ENCODE measurements at regions not wholly inside any gene's neighbourhood (a gene's known extent, or its start where the extent isn't known, plus 50 kb on each side); places are given as distances from the start of the nearest gene placed in this dataset.

- ChIA-PET POLR2A (no interaction called here), CTCF (no interaction called here)
- Mint-ChIP-seq H3K9me3 (ENCODE audit: unreplicated experiment) (peaks cover 12% of the 10 kb centered on the region), H3K36me3 (ENCODE audit: insufficient read depth, unreplicated experiment) (peaks cover 9% of the 10 kb centered on the region), H3K4me1 (ENCODE audit: low read depth, unreplicated experiment) (no peaks in the 10 kb centered on the region), H3K4me3 (ENCODE audit: unreplicated experiment) (no peak overlapping the region), H3K27ac (ENCODE audit: unreplicated experiment) (no peak overlapping the region), H3K27me3 (ENCODE audit: insufficient read depth, unreplicated experiment) (no peaks in the 10 kb centered on the region)
- BruUV-seq (replicated peaks): no TSS peak
- Histone ChIP-seq H3K9me3 (no peaks in the 10 kb centered on the region; the same call in none of the 2 replicates), H3K4me1 (no peaks in the 10 kb centered on the region), H3K4me3 (ENCODE audit: low read depth, low read length) (no peak overlapping the region), H3K36me3 (ENCODE audit: control insufficient read depth, insufficient read depth, low read length) (no peaks in the 10 kb centered on the region), H3K27me3 (replicated peaks; ENCODE audit: control insufficient read depth, insufficient read depth, low read length) (no peaks in the 10 kb centered on the region)
- TF ChIP-seq, protein P1, sequence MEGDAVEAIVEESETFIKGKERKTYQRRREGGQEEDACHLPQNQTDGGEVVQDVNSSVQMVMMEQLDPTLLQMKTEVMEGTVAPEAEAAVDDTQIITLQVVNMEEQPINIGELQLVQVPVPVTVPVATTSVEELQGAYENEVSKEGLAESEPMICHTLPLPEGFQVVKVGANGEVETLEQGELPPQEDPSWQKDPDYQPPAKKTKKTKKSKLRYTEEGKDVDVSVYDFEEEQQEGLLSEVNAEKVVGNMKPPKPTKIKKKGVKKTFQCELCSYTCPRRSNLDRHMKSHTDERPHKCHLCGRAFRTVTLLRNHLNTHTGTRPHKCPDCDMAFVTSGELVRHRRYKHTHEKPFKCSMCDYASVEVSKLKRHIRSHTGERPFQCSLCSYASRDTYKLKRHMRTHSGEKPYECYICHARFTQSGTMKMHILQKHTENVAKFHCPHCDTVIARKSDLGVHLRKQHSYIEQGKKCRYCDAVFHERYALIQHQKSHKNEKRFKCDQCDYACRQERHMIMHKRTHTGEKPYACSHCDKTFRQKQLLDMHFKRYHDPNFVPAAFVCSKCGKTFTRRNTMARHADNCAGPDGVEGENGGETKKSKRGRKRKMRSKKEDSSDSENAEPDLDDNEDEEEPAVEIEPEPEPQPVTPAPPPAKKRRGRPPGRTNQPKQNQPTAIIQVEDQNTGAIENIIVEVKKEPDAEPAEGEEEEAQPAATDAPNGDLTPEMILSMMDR (IDR thresholded peaks at IDR 0.05; ENCODE audit: insufficient read depth in 1 of 2, low read depth in 1 of 2, low read length in 1 of 2, severe bottlenecking in 1 of 2, unreplicated experiment in 1 of 2): no peak
- intact Hi-C loops (cut with micrococcal nuclease; ENCODE audit: unreplicated experiment): no loop called here
- DNase-seq: no peak
Observed at GRCh38 chr4:74590476-74590875, 145.5 kb downstream of the AREG start.

- Histone ChIP-seq H3K27me3 (replicated peaks; ENCODE audit: control insufficient read depth, insufficient read depth, low read length) (no peaks in the 10 kb centered on the region), H3K36me3 (ENCODE audit: control insufficient read depth, insufficient read depth, low read length) (no peaks in the 10 kb centered on the region), H3K4me3 (ENCODE audit: low read depth, low read length) (no peak overlapping the region), H3K4me1 (peaks cover 7% of the 10 kb centered on the region; the same call in 1 of the 2 replicates), H3K9me3 (peaks cover 18% of the 10 kb centered on the region)
- no peak overlapping the region for H3K27ac Mint-ChIP-seq (ENCODE audit: unreplicated experiment)
- TF ChIP-seq, protein P1 (IDR thresholded peaks at IDR 0.05; ENCODE audit: insufficient read depth in 1 of 2, low read depth in 1 of 2, low read length in 1 of 2, severe bottlenecking in 1 of 2, unreplicated experiment in 1 of 2): no peak
- POLR2A ChIA-PET: no interaction called here
- CTCF ChIA-PET: no interaction called here
- H3K9me3 Mint-ChIP-seq (ENCODE audit: unreplicated experiment): peaks cover 23% of the 10 kb centered on the region
- H3K36me3 Mint-ChIP-seq (ENCODE audit: insufficient read depth, unreplicated experiment): no peaks in the 10 kb centered on the region
- DNase-seq: no peak
- intact Hi-C loops (cut with micrococcal nuclease; ENCODE audit: unreplicated experiment): no loop called here
- no TSS peak for BruUV-seq (replicated peaks)
- no peak overlapping the region for H3K4me3 Mint-ChIP-seq (ENCODE audit: unreplicated experiment)
- no peaks in the 10 kb centered on the region for H3K4me1 Mint-ChIP-seq (ENCODE audit: low read depth, unreplicated experiment)
- no peaks in the 10 kb centered on the region for H3K27me3 Mint-ChIP-seq (ENCODE audit: insufficient read depth, unreplicated experiment)
Observed at GRCh38 chr4:74598611-74599325, 153.8 kb downstream of the AREG start.

- H3K36me3 Mint-ChIP-seq (ENCODE audit: insufficient read depth, unreplicated experiment): peaks cover 7% of the 10 kb centered on the region
- TF ChIP-seq, protein P1 (IDR thresholded peaks at IDR 0.05; ENCODE audit: insufficient read depth in 1 of 2, low read depth in 1 of 2, low read length in 1 of 2, severe bottlenecking in 1 of 2, unreplicated experiment in 1 of 2): no peak
- H3K27ac Mint-ChIP-seq (ENCODE audit: unreplicated experiment): no peak overlapping the region
- H3K27me3 ChIP-seq (replicated peaks; ENCODE audit: control insufficient read depth, insufficient read depth, low read length): no peaks in the 10 kb centered on the region
- CTCF ChIA-PET: no interaction called here
- peaks cover 36% of the 10 kb centered on the region for H3K4me1 ChIP-seq
- H3K4me3 Mint-ChIP-seq (ENCODE audit: unreplicated experiment): no peak overlapping the region
- peaks cover 26% of the 10 kb centered on the region for H3K4me1 Mint-ChIP-seq (ENCODE audit: low read depth, unreplicated experiment)
- peaks cover 36% of the 10 kb centered on the region for H3K9me3 Mint-ChIP-seq (ENCODE audit: unreplicated experiment)
- no peaks in the 10 kb centered on the region for H3K27me3 Mint-ChIP-seq (ENCODE audit: insufficient read depth, unreplicated experiment)
- H3K4me3 ChIP-seq (ENCODE audit: low read depth, low read length): no peak overlapping the region
- no peak for DNase-seq
- BruUV-seq (replicated peaks): no TSS peak
- POLR2A ChIA-PET: no interaction called here
- intact Hi-C loops (cut with micrococcal nuclease; ENCODE audit: unreplicated experiment): no loop called here
- H3K36me3 ChIP-seq (ENCODE audit: control insufficient read depth, insufficient read depth, low read length): no peaks in the 10 kb centered on the region
- no peaks in the 10 kb centered on the region; the same call in none of the 2 replicates for H3K9me3 ChIP-seq
Observed at GRCh38 chr4:74603186-74603585, 158.2 kb downstream of the AREG start.
